Neural progenitor cell (in vitro differentiated cells): ENCODE measurements at regions not wholly inside any gene's neighbourhood (a gene's known extent, or its start where the extent isn't known, plus 50 kb on each side); places are given as distances from the start of the nearest gene placed in this dataset.

Source experiments
- CTCF ChIP-seq: fragments of 200-600 bp; sonication (generic); IDR thresholded peaks from 2 replicates; pipeline ENCODE4 v1.5.1; 2017; ENCODE audit warnings: antibody characterized with exemption, mild to moderate bottlenecking
- EZH2 ChIP-seq: fragments of 200-600 bp; sonication (generic); IDR thresholded peaks from 2 replicates; pipeline ENCODE4 v1.6.1; 2017; ENCODE audit warnings: antibody characterized with exemption, mild to moderate bottlenecking, moderate library complexity
- EZH2phosphoT487 ChIP-seq: fragments of 200-600 bp; sonication (generic); IDR thresholded peaks from 2 replicates; pipeline ENCODE4 v1.6.1; 2017; ENCODE audit warnings: antibody characterized with exemption

DNA sequence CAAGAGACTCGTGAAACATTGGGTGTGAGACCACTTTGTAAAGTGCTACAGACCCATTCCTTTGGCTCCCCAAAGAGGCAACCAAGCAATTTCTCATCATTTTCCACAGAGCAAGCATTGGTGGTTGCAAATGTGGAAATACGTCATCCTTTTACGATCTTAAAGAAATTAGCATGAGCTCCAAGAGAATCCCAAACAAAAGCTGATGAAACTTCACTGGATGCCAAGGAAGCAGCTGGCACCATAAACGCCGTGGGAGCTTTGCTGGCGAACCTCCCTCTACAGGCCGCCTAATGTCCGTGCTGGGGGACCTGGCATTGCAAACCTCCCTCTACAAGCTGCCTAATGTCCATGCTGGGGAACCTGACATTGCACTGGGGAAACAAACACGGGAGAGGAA lies 432.4 kb downstream of the ACTL7B start:
- no peak for TF ChIP-seq EZH2
- TF ChIP-seq CTCF, result no peak
- TF ChIP-seq EZH2phosphoT487, result no peak
